GM12878 (cell line): ENCODE measurements at regions not wholly inside any gene's neighbourhood (a gene's known extent, or its start where the extent isn't known, plus 50 kb on each side); places are given as distances from the start of the nearest gene placed in this dataset.

Source experiments
- ATAC-seq: fragments of 200-7000 bp; cut with Tn5 transposase; 3 replicates; pipeline ENCODE4 v1.9.1; 2020; ENCODE audit warnings: mild to moderate bottlenecking, moderate library complexity
- BruUV-seq: library from RNA; stranded (reverse); fragments of 400-500 nt; replicated peaks from 2 replicates; lab custom pipeline; 2021; lab: Mats Ljungman, UMichigan
- CTCF ChIA-PET: fragments of 300-600 bp; sonication (Branson Sonifier 250); formaldehyde crosslinking; extraction: SDS; loops from one replicate; lab custom pipeline; 2021; ENCODE audit warnings: inconsistent platforms; lab: Yijun Ruan, JAX
- POLR2A ChIA-PET: fragments of 350-600 bp; formaldehyde crosslinking; extraction: SDS; loops from one replicate; lab custom pipeline; 2021; ENCODE audit warnings: inconsistent platforms; lab: Charles Lee
- RAD21 ChIA-PET: fragments of 300-600 bp; sonication (Branson Sonifier 250); formaldehyde crosslinking; loops from one replicate; lab custom pipeline; 2023; ENCODE audit warnings: antibody characterized with exemption; ENCODE audit not compliant: unreplicated experiment; lab: Charles Lee
- SMC1A ChIA-PET: fragments of 300-600 bp; sonication (Branson Sonifier 250); formaldehyde crosslinking; loops from one replicate; lab custom pipeline; 2023; ENCODE audit not compliant: unreplicated experiment, uncharacterized antibody; lab: Charles Lee
- DNase-seq: peaks from one replicate; pipeline ENCODE4 v3.0.0-alpha.2; 2011; ENCODE audit warnings: low read depth, low spot score
- FAIRE-seq: peaks from 3 replicates; lab custom pipeline; 2011; peaks lifted over from hg19 to GRCh38; lab: Jason Lieb, UNC
- H2AFZ ChIP-seq: 2 replicates; pipeline ENCODE4 v1.6.0; 2011; ENCODE audit warnings: low read depth, low read length, control low read depth; ENCODE audit not compliant: control insufficient read depth
- H3K27ac ChIP-seq: 2 replicates; pipeline ENCODE4 v1.5.1; 2011; ENCODE audit warnings: control low read depth; ENCODE audit not compliant: control insufficient read depth, insufficient read depth
- H3K27me3 ChIP-seq, 2 experiments: replicated peaks in 1 of 2; 2 replicates each; pipeline versions ENCODE4 v1.6.0 to v1.6.1; 2011; ENCODE audit warnings: low read length in 1 of 2; ENCODE audit not compliant: control insufficient read depth in 2 of 2, insufficient read depth in 2 of 2
- H3K36me3 ChIP-seq, 2 experiments: 2 replicates each; pipeline ENCODE4 v1.5.1; 2011; ENCODE audit warnings: low read length in 1 of 2; ENCODE audit not compliant: control insufficient read depth in 2 of 2, insufficient read depth in 2 of 2
- H3K4me1 ChIP-seq: 2 replicates; pipeline ENCODE4 v1.6.1; 2011; ENCODE audit warnings: mild to moderate bottlenecking, low read length, moderate library complexity, mixed read lengths; ENCODE audit not compliant: control insufficient read depth, insufficient read depth
- H3K4me2 ChIP-seq: 2 replicates; pipeline ENCODE4 v1.6.0; 2011; ENCODE audit warnings: control low read depth; ENCODE audit not compliant: control insufficient read depth, insufficient read depth
- H3K4me3 ChIP-seq: fragments of 200-600 bp; sonication (generic); 2 replicates; pipeline ENCODE4 v1.5.1; 2016
- H3K79me2 ChIP-seq: 2 replicates; pipeline ENCODE4 v1.6.0; 2011; ENCODE audit warnings: low read length; ENCODE audit not compliant: control insufficient read depth, insufficient read depth
- H3K9ac ChIP-seq: 2 replicates; pipeline ENCODE4 v1.8.0; 2011; ENCODE audit warnings: low read length, control low read depth, mixed read lengths; ENCODE audit not compliant: control insufficient read depth, insufficient read depth
- H3K9me3 ChIP-seq: replicated peaks from 3 replicates; pipeline ENCODE4 v1.5.1; 2011; ENCODE audit warnings: mild to moderate bottlenecking, low read length; ENCODE audit not compliant: control insufficient read depth, insufficient read depth
- H4K20me1 ChIP-seq: 2 replicates; pipeline ENCODE4 v1.6.0; 2011; ENCODE audit not compliant: control insufficient read depth, insufficient read depth
- ATF7 ChIP-seq: fragments of 450-650 bp; IDR thresholded peaks from 2 replicates; pipeline ENCODE4 v1.6.1; 2016; ENCODE audit warnings: low read depth, mild to moderate bottlenecking
- BCL11A ChIP-seq: IDR thresholded peaks from 2 replicates; pipeline ENCODE4 v1.6.1; 2011; ENCODE audit warnings: low read depth, low read length
- CBX3 ChIP-seq: fragments of 200-600 bp; sonication (generic); IDR thresholded peaks from 2 replicates; pipeline ENCODE4 v1.6.1; 2016; ENCODE audit warnings: low read depth, borderline replicate concordance
- KDM1A ChIP-seq: fragments of 200-600 bp; sonication (generic); IDR thresholded peaks from 2 replicates; pipeline ENCODE4 v1.6.1; 2016; ENCODE audit warnings: borderline replicate concordance
- KLF5 ChIP-seq: fragments of 450-650 bp; IDR thresholded peaks from 2 replicates; pipeline ENCODE4 v1.6.1; 2014; ENCODE audit warnings: mild to moderate bottlenecking; ENCODE audit not compliant: partially characterized antibody
- MXI1 ChIP-seq: fragments of 150-350 bp; IDR thresholded peaks from 2 replicates; pipeline ENCODE4 v1.6.1; 2011; ENCODE audit warnings: low read depth, mild to moderate bottlenecking, inconsistent platforms, low read length, improper control_type of control experiment
- NBN ChIP-seq: fragments of 450-650 bp; IDR thresholded peaks from 2 replicates; pipeline ENCODE4 v1.6.1; 2016
- NFYA ChIP-seq: IDR thresholded peaks from 2 replicates; pipeline ENCODE4 v1.6.1; 2011; ENCODE audit warnings: low read depth, mild to moderate bottlenecking, low read length, improper control_type of control experiment, borderline replicate concordance
- NR2C2 ChIP-seq: IDR thresholded peaks from 2 replicates; pipeline ENCODE4 v1.6.1; 2011; ENCODE audit warnings: borderline replicate concordance, low read depth; ENCODE audit not compliant: control insufficient read depth, insufficient read length
- NR2F1 ChIP-seq: fragments of 450-650 bp; conservative IDR thresholded peaks from 2 replicates; pipeline ENCODE4 v1.6.1; 2017; ENCODE audit warnings: mild to moderate bottlenecking
- POLR2A ChIP-seq: IDR thresholded peaks from 2 replicates; pipeline ENCODE4 v1.6.1; 2011; ENCODE audit warnings: low read depth, mild to moderate bottlenecking, low read length
- POLR2AphosphoS5 ChIP-seq: IDR thresholded peaks from 2 replicates; pipeline ENCODE4 v1.6.1; 2011; ENCODE audit warnings: mild to moderate bottlenecking, low read length, inconsistent platforms
- TBL1XR1 ChIP-seq: IDR thresholded peaks from 2 replicates; pipeline ENCODE4 v1.6.1; 2012; ENCODE audit warnings: low read depth, low read length, improper control_type of control experiment
- USF1 ChIP-seq: IDR thresholded peaks from 2 replicates; pipeline ENCODE4 v1.6.1; 2011; ENCODE audit warnings: borderline replicate concordance, low read depth, mild to moderate bottlenecking, moderate library complexity, mixed read lengths, low read length; ENCODE audit not compliant: insufficient read depth; ENCODE audit errors: extremely low read length
- YBX1 ChIP-seq: fragments of 450-650 bp; IDR thresholded peaks from 2 replicates; pipeline ENCODE4 v1.6.1; 2016; ENCODE audit warnings: antibody characterized with exemption
- ZNF384 ChIP-seq: IDR thresholded peaks from 2 replicates; pipeline ENCODE4 v1.6.1; 2012; ENCODE audit warnings: low read depth, mild to moderate bottlenecking, low read length, improper control_type of control experiment, borderline replicate concordance
- WGBS: methylation state at CpG from one replicate; pipeline ENCODE4 v1.1.6; 2016; ENCODE audit warnings: low lambda C conversion rate; ENCODE audit not compliant: insufficient replicate concordance, insufficient coverage; ENCODE audit errors: missing lambda C conversion rate; 5-methylcytosine and 5-hydroxymethylcytosine counted together
- in situ Hi-C: fragments of 300-500 bp; cut with MboI; formaldehyde crosslinking; loops from 9 replicates; pipeline ENCODE4 v1.14.3; 2018; ENCODE audit warnings: mixed read lengths
- intact Hi-C: fragments of 100-400 bp; cut with micrococcal nuclease; formaldehyde crosslinking; loops from one replicate; pipeline ENCODE4 v1.14.2; 2022; ENCODE audit not compliant: unreplicated experiment
- TF ChIP-seq, protein P1 (sequence below): IDR thresholded peaks from 2 replicates; pipeline ENCODE4 v1.6.1; 2012; ENCODE audit warnings: low read length, inconsistent platforms
- TF ChIP-seq, protein P2 (sequence below): IDR thresholded peaks from 2 replicates; pipeline ENCODE4 v1.6.1; 2012; ENCODE audit warnings: mild to moderate bottlenecking, low read depth, low read length
- TF ChIP-seq, protein P3 (sequence below): IDR thresholded peaks from 2 replicates; pipeline ENCODE4 v1.6.1; 2011; ENCODE audit warnings: low read depth, mild to moderate bottlenecking, low read length, moderate library complexity, borderline replicate concordance; ENCODE audit errors: extremely low read depth

DNA sequence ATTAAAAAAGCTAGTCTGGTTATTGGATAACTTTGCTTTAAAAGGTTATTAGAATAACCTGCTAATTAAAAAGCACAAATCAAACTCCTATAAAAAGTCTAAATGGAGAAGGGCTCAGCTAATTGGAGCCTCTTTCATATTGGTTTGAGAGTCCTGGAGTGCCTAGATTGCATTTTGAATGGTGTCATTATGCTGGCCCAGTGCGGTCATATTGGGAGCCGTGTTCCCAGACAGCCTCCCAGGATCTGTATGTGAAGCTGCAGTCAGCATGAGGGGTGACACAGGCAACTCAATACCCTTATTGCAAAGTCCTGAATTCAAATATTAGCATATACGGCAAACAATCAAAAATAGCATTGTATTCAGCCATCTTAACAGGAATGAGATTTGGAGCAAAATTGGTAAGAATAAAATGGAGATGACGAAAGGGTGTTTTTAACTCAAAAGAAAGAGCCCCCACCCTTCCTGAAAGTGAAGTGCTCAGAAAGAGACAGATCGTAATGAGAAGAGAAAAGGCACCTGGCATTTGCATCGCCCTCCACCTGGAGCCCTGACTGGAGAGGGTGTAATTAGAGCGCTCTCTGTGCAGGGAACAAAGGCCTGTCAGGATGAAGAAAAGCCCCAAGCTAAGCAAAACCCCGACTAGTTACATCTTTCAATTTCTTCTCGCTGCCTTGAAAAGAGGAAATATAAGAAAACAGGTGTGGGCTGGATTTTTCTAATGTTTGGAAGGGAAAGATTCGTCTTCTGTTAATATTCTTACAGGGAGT, 621.0 kb upstream of the ADAMTS16 start (continued):
- TF ChIP-seq MXI1 (no peak), NR2C2 (no peak), KDM1A (no peak), YBX1 (no peak)
- TF ChIP-seq, protein P1, sequence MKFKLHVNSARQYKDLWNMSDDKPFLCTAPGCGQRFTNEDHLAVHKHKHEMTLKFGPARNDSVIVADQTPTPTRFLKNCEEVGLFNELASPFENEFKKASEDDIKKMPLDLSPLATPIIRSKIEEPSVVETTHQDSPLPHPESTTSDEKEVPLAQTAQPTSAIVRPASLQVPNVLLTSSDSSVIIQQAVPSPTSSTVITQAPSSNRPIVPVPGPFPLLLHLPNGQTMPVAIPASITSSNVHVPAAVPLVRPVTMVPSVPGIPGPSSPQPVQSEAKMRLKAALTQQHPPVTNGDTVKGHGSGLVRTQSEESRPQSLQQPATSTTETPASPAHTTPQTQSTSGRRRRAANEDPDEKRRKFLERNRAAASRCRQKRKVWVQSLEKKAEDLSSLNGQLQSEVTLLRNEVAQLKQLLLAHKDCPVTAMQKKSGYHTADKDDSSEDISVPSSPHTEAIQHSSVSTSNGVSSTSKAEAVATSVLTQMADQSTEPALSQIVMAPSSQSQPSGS = no peak

DNA sequence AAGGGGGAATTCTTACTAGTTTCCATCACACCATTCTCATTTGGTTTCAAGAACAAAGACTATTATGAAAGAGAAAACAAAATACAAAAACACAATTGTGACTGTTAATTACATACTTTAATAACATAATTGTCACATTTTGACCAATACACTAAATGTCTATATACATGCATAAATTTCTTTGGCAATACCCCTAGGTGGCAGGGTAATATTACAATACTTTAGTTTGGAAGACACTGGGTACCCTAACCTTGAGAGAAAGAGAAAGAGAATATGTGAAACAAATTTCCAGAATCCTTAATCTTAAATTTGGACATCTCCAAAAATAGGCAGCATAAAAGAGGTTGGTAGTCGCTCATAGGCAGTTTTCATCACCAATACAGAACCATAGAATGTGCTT, 619.6 kb upstream of the ADAMTS16 start:
- Histone ChIP-seq H3K9ac (no peak overlapping the region), H3K4me1 (no peaks in the 10 kb centered on the region), H2AFZ (no peak overlapping the region), H3K27me3 (no peaks in the 10 kb centered on the region), H4K20me1 (no peaks in the 10 kb centered on the region), H3K4me3 (no peak overlapping the region), H3K36me3 (no peaks in the 10 kb centered on the region), H3K79me2 (no peaks in the 10 kb centered on the region), H3K27ac (no peak overlapping the region), H3K4me2 (no peak overlapping the region), H3K9me3 (no peaks in the 10 kb centered on the region)
- BruUV-seq = no TSS peak
- intact Hi-C loops (no loop called here), in situ Hi-C loops (no loop called here)
- ChIA-PET SMC1A (no interaction called here), RAD21 (no interaction called here), CTCF (no interaction called here), POLR2A (no interaction called here)
- ATAC-seq (no peak), FAIRE-seq (no peak), DNase-seq (no peak)
- 0% methylated on average over 1 of the region's 1 CpG for WGBS
- TF ChIP-seq, protein P2, sequence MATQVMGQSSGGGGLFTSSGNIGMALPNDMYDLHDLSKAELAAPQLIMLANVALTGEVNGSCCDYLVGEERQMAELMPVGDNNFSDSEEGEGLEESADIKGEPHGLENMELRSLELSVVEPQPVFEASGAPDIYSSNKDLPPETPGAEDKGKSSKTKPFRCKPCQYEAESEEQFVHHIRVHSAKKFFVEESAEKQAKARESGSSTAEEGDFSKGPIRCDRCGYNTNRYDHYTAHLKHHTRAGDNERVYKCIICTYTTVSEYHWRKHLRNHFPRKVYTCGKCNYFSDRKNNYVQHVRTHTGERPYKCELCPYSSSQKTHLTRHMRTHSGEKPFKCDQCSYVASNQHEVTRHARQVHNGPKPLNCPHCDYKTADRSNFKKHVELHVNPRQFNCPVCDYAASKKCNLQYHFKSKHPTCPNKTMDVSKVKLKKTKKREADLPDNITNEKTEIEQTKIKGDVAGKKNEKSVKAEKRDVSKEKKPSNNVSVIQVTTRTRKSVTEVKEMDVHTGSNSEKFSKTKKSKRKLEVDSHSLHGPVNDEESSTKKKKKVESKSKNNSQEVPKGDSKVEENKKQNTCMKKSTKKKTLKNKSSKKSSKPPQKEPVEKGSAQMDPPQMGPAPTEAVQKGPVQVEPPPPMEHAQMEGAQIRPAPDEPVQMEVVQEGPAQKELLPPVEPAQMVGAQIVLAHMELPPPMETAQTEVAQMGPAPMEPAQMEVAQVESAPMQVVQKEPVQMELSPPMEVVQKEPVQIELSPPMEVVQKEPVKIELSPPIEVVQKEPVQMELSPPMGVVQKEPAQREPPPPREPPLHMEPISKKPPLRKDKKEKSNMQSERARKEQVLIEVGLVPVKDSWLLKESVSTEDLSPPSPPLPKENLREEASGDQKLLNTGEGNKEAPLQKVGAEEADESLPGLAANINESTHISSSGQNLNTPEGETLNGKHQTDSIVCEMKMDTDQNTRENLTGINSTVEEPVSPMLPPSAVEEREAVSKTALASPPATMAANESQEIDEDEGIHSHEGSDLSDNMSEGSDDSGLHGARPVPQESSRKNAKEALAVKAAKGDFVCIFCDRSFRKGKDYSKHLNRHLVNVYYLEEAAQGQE = no peak
- TF ChIP-seq NBN (no peak), KLF5 (no peak), CBX3 (no peak), TBL1XR1 (no peak), POLR2A (no peak), ZNF384 (no peak), POLR2AphosphoS5 (no peak), NR2F1 (no peak), USF1 (no peak), ATF7 (no peak), NFYA (no peak), BCL11A (no peak)
- TF ChIP-seq, protein P3, sequence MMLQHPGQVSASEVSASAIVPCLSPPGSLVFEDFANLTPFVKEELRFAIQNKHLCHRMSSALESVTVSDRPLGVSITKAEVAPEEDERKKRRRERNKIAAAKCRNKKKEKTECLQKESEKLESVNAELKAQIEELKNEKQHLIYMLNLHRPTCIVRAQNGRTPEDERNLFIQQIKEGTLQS = no peak
